ENCODE measurements at regions not wholly inside any gene's neighbourhood (a gene's known extent, or its start where the extent isn't known, plus 50 kb on each side); places are given as distances from the start of the nearest gene placed in this dataset.
"Not testable (repeated sequence)": the region's sequence is repeated elsewhere in the genome, so short reads cannot be mapped to it uniquely, and the experiment has no call there.

- DNase-seq (ENCODE audit: low read depth): no peak
Observed at GRCh38 chr21:15932726-15933125, 202.9 kb downstream of the USP25 start.

- DNase-seq (ENCODE audit: low read depth): no peak
Observed at GRCh38 chr21:15935530-15935929, 205.7 kb downstream of the USP25 start.

- DNase-seq (ENCODE audit: low read depth): no peak
Observed at GRCh38 chr21:15943009-15943666, 213.4 kb downstream of the USP25 start.

GRCh38 chr21:15947677-15948076 lies 217.9 kb downstream of the USP25 start:
- DNase-seq (ENCODE audit: low read depth): no peak

GRCh38 chr21:15953551-15954116 lies 223.9 kb downstream of the USP25 start:
- no peak for DNase-seq (ENCODE audit: low read depth)

- DNase-seq (ENCODE audit: low read depth): no peak
Observed at GRCh38 chr21:15964236-15964855, 234.6 kb downstream of the USP25 start.

GRCh38 chr21:15966231-15966630 lies 236.4 kb downstream of the USP25 start:
- no peak for DNase-seq (ENCODE audit: low read depth)

- no peak for DNase-seq (ENCODE audit: low read depth)
Observed at GRCh38 chr21:15966651-15967050, 236.9 kb downstream of the USP25 start.

- DNase-seq (ENCODE audit: low read depth): no peak
Observed at GRCh38 chr21:15967661-15968060, 237.9 kb downstream of the USP25 start.

GRCh38 chr21:15968776-15969310 lies 239.1 kb downstream of the USP25 start:
- no peak for DNase-seq (ENCODE audit: low read depth)

- no peak for DNase-seq (ENCODE audit: low read depth)
Observed at GRCh38 chr21:15976807-15977206, 247.0 kb downstream of the USP25 start.

- DNase-seq (ENCODE audit: low read depth): no peak
Observed at GRCh38 chr21:15978215-15978738, 248.5 kb downstream of the USP25 start.

- not testable (repeated sequence) for DNase-seq (ENCODE audit: low read depth)
Observed at GRCh38 chr21:15979493-15979892, 249.7 kb downstream of the USP25 start.

GRCh38 chr21:15986277-15986676 lies 256.5 kb downstream of the USP25 start:
- no peak for DNase-seq (ENCODE audit: low read depth)

GRCh38 chr21:15992171-15992570 lies 262.4 kb downstream of the USP25 start:
- DNase-seq (ENCODE audit: low read depth): no peak

GRCh38 chr21:15993951-15994350 lies 264.2 kb downstream of the USP25 start:
- DNase-seq (ENCODE audit: low read depth): no peak

GRCh38 chr21:15999741-16000140 lies 270.0 kb downstream of the USP25 start:
- no peak for DNase-seq (ENCODE audit: low read depth)

- no peak for DNase-seq (ENCODE audit: low read depth)
Observed at GRCh38 chr21:16002874-16003466, 273.2 kb downstream of the USP25 start.

GRCh38 chr21:16004086-16004485 lies 274.3 kb downstream of the USP25 start:
- DNase-seq (ENCODE audit: low read depth): no peak

- no peak for DNase-seq (ENCODE audit: low read depth)
Observed at GRCh38 chr21:16004523-16004922, 274.7 kb downstream of the USP25 start.

GRCh38 chr21:16005996-16006395 lies 276.2 kb downstream of the USP25 start:
- no peak for DNase-seq (ENCODE audit: low read depth)

- no peak for DNase-seq (ENCODE audit: low read depth)
Observed at GRCh38 chr21:16007943-16008342, 278.2 kb downstream of the USP25 start.

Measured in forelimb muscle (tissue), 1 donor.